GM19328 (cell line): ENCODE measurements at regions not wholly inside any gene's neighbourhood (a gene's known extent, or its start where the extent isn't known, plus 50 kb on each side); places are given as distances from the start of the nearest gene placed in this dataset.

Experiments
- ATAC-seq: cut with Tn5 transposase; IDR thresholded peaks from one replicate; pipeline ENCODE4 v1.9.1; 2021; ENCODE audit warnings: mild to moderate bottlenecking, moderate library complexity; ENCODE audit not compliant: unreplicated experiment

GRCh38 chr7:32150589-32150988 is 80.4 kb upstream of the PDE1C start:
- ATAC-seq, result no peak

GRCh38 chr7:32150039-32150438 is 79.8 kb upstream of the PDE1C start:
- ATAC-seq, result no peak

GRCh38 chr7:32147546-32148268 is 77.5 kb upstream of the PDE1C start:
- no peak for ATAC-seq

GRCh38 chr7:32145911-32146310 is 75.7 kb upstream of the PDE1C start:
- no peak for ATAC-seq

- no peak for ATAC-seq
These were observed 74.5 kb upstream of the PDE1C start for GRCh38 chr7:32144676-32145075.

GRCh38 chr7:32143301-32143700 is 73.1 kb upstream of the PDE1C start:
- ATAC-seq, result no peak

- no peak for ATAC-seq
These were observed 72.4 kb upstream of the PDE1C start for GRCh38 chr7:32142649-32143048.

GRCh38 chr7:32140210-32140939 is 70.2 kb upstream of the PDE1C start:
- ATAC-seq, result no peak

GRCh38 chr7:32137059-32137458 is 66.9 kb upstream of the PDE1C start:
- ATAC-seq, result no peak

- no peak for ATAC-seq
These were observed 60.9 kb upstream of the PDE1C start for GRCh38 chr7:32131091-32131490.

- ATAC-seq, result no peak
These were observed 56.6 kb upstream of the PDE1C start for GRCh38 chr7:32126843-32127242.
